Body of pancreas (tissue), 4 donors: ENCODE measurements at regions not wholly inside any gene's neighbourhood (a gene's known extent, or its start where the extent isn't known, plus 50 kb on each side); places are given as distances from the start of the nearest gene placed in this dataset.

ENCODE experiments used
- POLR2A ChIP-seq, 3 donors: fragments of 450-650 bp; IDR thresholded peaks; one replicate each; pipeline ENCODE4 v1.6.1; 2016; ENCODE audit warnings: antibody characterized with exemption in 3 of 3, mild to moderate bottlenecking in 2 of 3
- TF ChIP-seq, protein P1 (sequence below), 7 experiments: fragments of 450-650 bp in 4 of 7; fragments of 200-600 bp in 3 of 7; sonication (generic) in 3 of 7; IDR thresholded peaks; one replicate each; pipeline ENCODE4 v1.5.1; 2016 to 2019; ENCODE audit warnings: antibody characterized with exemption in 7 of 7

DNA sequence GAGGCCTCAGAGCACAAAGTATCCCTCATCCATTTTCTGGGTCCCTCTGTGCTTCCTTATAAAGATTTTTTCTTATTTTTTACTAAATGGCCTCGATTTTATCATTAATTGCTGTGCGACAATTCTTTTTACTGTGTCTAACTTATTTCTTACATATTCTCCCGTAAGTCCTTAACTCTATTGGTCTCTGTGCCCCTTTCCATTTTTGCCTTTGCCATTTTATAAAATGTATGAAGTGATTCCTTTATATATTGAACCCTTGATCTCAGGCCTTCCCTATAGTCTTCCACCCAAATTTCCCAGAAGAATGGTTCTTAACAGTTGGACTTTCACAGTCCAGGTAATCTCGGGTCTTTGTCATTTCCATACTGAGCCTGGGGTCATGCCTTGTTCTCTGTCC is 55.0 kb upstream of the ESRRB start:
- TF ChIP-seq, protein P1, sequence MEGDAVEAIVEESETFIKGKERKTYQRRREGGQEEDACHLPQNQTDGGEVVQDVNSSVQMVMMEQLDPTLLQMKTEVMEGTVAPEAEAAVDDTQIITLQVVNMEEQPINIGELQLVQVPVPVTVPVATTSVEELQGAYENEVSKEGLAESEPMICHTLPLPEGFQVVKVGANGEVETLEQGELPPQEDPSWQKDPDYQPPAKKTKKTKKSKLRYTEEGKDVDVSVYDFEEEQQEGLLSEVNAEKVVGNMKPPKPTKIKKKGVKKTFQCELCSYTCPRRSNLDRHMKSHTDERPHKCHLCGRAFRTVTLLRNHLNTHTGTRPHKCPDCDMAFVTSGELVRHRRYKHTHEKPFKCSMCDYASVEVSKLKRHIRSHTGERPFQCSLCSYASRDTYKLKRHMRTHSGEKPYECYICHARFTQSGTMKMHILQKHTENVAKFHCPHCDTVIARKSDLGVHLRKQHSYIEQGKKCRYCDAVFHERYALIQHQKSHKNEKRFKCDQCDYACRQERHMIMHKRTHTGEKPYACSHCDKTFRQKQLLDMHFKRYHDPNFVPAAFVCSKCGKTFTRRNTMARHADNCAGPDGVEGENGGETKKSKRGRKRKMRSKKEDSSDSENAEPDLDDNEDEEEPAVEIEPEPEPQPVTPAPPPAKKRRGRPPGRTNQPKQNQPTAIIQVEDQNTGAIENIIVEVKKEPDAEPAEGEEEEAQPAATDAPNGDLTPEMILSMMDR (IDR thresholded peaks at IDR 0.05) = no peak
- no peak for TF ChIP-seq POLR2A (IDR thresholded peaks at IDR 0.05)
